K562 (cell line): ENCODE measurements at regions not wholly inside any gene's neighbourhood (a gene's known extent, or its start where the extent isn't known, plus 50 kb on each side); places are given as distances from the start of the nearest gene placed in this dataset.

Experiments
- ATAC-seq: fragments of 200-7000 bp; cut with Tn5 transposase; 3 replicates; pipeline ENCODE4 v1.9.1; 2020; ENCODE audit warnings: moderate library complexity
- BruUV-seq: library from RNA; stranded (reverse); fragments of 400-500 nt; replicated peaks from 2 replicates; lab custom pipeline; 2021; lab: Mats Ljungman, UMichigan
- CTCF ChIA-PET: fragments of 300-600 bp; formaldehyde crosslinking; extraction: SDS; loops from one replicate; lab custom pipeline; 2021; ENCODE audit warnings: low intra/inter-chr PET ratio; lab: Yijun Ruan, JAX
- POLR2A ChIA-PET: fragments of 300-600, 350-650 bp; sonication (Branson Sonifier 250); formaldehyde crosslinking; extraction: SDS; loops from one replicate; lab custom pipeline; 2021; ENCODE audit warnings: antibody characterized with exemption, inconsistent platforms; lab: Yijun Ruan, JAX
- DNase-seq, 4 experiments: peaks; one replicate each; pipeline versions ENCODE4 v3.0.0 to v3.0.0-alpha.2; 2011 to 2018; ENCODE audit warnings: low spot score in 3 of 4, mixed read lengths in 3 of 4; ENCODE audit errors: extremely low read depth in 1 of 4
- FAIRE-seq: peaks from 2 replicates; lab custom pipeline; 2011; peaks lifted over from hg19 to GRCh38; lab: Jason Lieb, UNC
- H2AFZ ChIP-seq: 2 replicates; pipeline ENCODE4 v1.6.0; 2011; ENCODE audit warnings: low read depth, low read length, control low read depth, inconsistent platforms
- H3K27ac ChIP-seq: fragments of 200-600 bp; 3 replicates; pipeline ENCODE4 v1.8.0; 2011; ENCODE audit warnings: low read depth, mild to moderate bottlenecking, control low read depth, inconsistent platforms, low read length, moderate library complexity, mixed read lengths; ENCODE audit errors: extremely low read depth
- H3K27me3 ChIP-seq, 2 experiments: fragments of 300-600 bp in 1 of 2; 2 replicates in 1 of 2; 3 replicates in 1 of 2; pipeline versions ENCODE4 v1.6.0 to v1.8.0; 2011; ENCODE audit warnings: inconsistent platforms in 2 of 2, low read length in 2 of 2, mild to moderate bottlenecking in 1 of 2, mixed read lengths in 1 of 2, moderate library complexity in 1 of 2; ENCODE audit not compliant: control insufficient read depth in 2 of 2, insufficient read depth in 2 of 2
- H3K36me3 ChIP-seq: fragments of 300-600 bp; 3 replicates; pipeline ENCODE4 v1.8.0; 2011; ENCODE audit warnings: mild to moderate bottlenecking, low read length, inconsistent platforms; ENCODE audit not compliant: control insufficient read depth, insufficient read depth
- H3K4me1 ChIP-seq, 2 experiments: fragments of 200-600 bp in 1 of 2; replicated peaks in 1 of 2; 2 replicates in 1 of 2; 3 replicates in 1 of 2; pipeline versions ENCODE4 v1.5.1 to v1.8.0; 2011; ENCODE audit warnings: inconsistent platforms in 2 of 2, low read length in 2 of 2, mild to moderate bottlenecking in 1 of 2, mixed read lengths in 1 of 2, moderate library complexity in 1 of 2; ENCODE audit not compliant: control insufficient read depth in 2 of 2, insufficient read depth in 2 of 2
- H3K4me2 ChIP-seq: 2 replicates; pipeline ENCODE4 v1.6.1; 2011; ENCODE audit warnings: low read length, control low read depth, inconsistent platforms, mixed read lengths; ENCODE audit not compliant: insufficient read depth
- H3K4me3 ChIP-seq: fragments of 200-600 bp; sonication (generic), shearing (Covaris generic); 2 replicates; pipeline ENCODE4 v1.5.1; 2016; ENCODE audit warnings: control low read depth, inconsistent platforms
- H3K79me2 ChIP-seq: fragments of 200-600 bp; 3 replicates; pipeline ENCODE4 v1.8.0; 2011; ENCODE audit warnings: low read length, inconsistent platforms; ENCODE audit not compliant: control insufficient read depth, insufficient read depth
- H3K9ac ChIP-seq, 2 experiments: 2 replicates each; pipeline versions ENCODE4 v1.6.0 to v1.6.1; 2011; ENCODE audit warnings: low read depth in 2 of 2, low read length in 2 of 2, control low read depth in 1 of 2, inconsistent platforms in 1 of 2, mild to moderate bottlenecking in 1 of 2, mixed read lengths in 1 of 2; ENCODE audit not compliant: insufficient read depth in 1 of 2
- H3K9me1 ChIP-seq: one replicate; pipeline ENCODE4 v1.6.0; 2011; ENCODE audit warnings: inconsistent platforms, mild to moderate bottlenecking, low read length, moderate library complexity; ENCODE audit not compliant: control insufficient read depth, insufficient read depth
- H3K9me3 ChIP-seq: replicated peaks from 2 replicates; pipeline ENCODE4 v1.5.1; 2011; ENCODE audit warnings: low read depth, low read length, inconsistent platforms; ENCODE audit not compliant: control insufficient read depth, insufficient read depth
- H4K20me1 ChIP-seq: replicated peaks from 2 replicates; pipeline ENCODE4 v1.6.1; 2011; ENCODE audit warnings: low read length, inconsistent platforms, mixed read lengths; ENCODE audit not compliant: control insufficient read depth, insufficient read depth
- CBX5 ChIP-seq: IDR thresholded peaks from 2 replicates; pipeline ENCODE4 v1.6.1; 2014; ENCODE audit warnings: low read depth, borderline replicate concordance
- CREM ChIP-seq: IDR thresholded peaks from 2 replicates; pipeline ENCODE4 v1.6.1; 2014; ENCODE audit warnings: antibody characterized with exemption, low read depth
- GTF2E2 ChIP-seq: fragments of 200-800 bp; sonication (Bioruptor generic); IDR thresholded peaks from 2 replicates; pipeline ENCODE4 v1.6.1; 2016; ENCODE audit warnings: missing genetic modification characterization, missing compliant biosample characterization
- HDAC2 ChIP-seq: fragments of 450-650 bp; IDR thresholded peaks from 2 replicates; pipeline ENCODE4 v1.6.1; 2016; ENCODE audit warnings: mild to moderate bottlenecking
- MLX ChIP-seq, 2 experiments: fragments of 450-650 bp in 1 of 2; sonication (generic) in 1 of 2; formaldehyde crosslinking; conservative IDR thresholded peaks; 2 replicates each; pipeline versions ENCODE4 v1.4.0 to v1.8.1; 2020 to 2022; ENCODE audit warnings: mild to moderate bottlenecking in 1 of 2, missing genetic modification reagents in 1 of 2
- NCOA4 ChIP-seq: fragments of 450-650 bp; IDR thresholded peaks from 2 replicates; pipeline ENCODE4 v1.6.1; 2018; ENCODE audit warnings: mild to moderate bottlenecking; ENCODE audit not compliant: partially characterized antibody
- SMAD1 ChIP-seq: fragments of 150-350 bp; IDR thresholded peaks from 2 replicates; pipeline ENCODE4 v1.6.1; 2014; ENCODE audit warnings: low read length, low read depth; ENCODE audit not compliant: partially characterized antibody
- SMARCA5 ChIP-seq: fragments of 450-650 bp; IDR thresholded peaks from 2 replicates; pipeline ENCODE4 v1.6.1; 2016
- SREBF1 ChIP-seq: fragments of 150-350 bp; IDR thresholded peaks from 2 replicates; pipeline ENCODE4 v1.6.1; 2014; ENCODE audit warnings: antibody characterized with exemption, low read depth, low read length, borderline replicate concordance
- TGIF2 ChIP-seq: sonication (generic); formaldehyde crosslinking; IDR thresholded peaks from 2 replicates; pipeline ENCODE4 v1.8.1; 2022; ENCODE audit warnings: mild to moderate bottlenecking, missing genetic modification reagents, moderate library complexity
- WGBS: fragments of 100-300 bp; shearing (Covaris generic); methylation state at CpG from one replicate; pipeline ENCODE4 v1.1.6; 2016; ENCODE audit warnings: low coverage, mixed read lengths; ENCODE audit not compliant: insufficient coverage; ENCODE audit errors: missing lambda C conversion rate; 5-methylcytosine and 5-hydroxymethylcytosine counted together
- in situ Hi-C: fragments of 300-500 bp; cut with MboI; formaldehyde crosslinking; loops from 4 replicates; pipeline ENCODE4 v1.15.0; 2018; ENCODE audit warnings: inconsistent platforms, mixed read lengths
- intact Hi-C: fragments of 100-400 bp; cut with micrococcal nuclease; formaldehyde crosslinking; loops from 2 replicates; pipeline ENCODE4 v1.14.2; 2022

GRCh38 chr18:25737710-25738311 lies 352.6 kb downstream of the SS18 start:
- Histone ChIP-seq H3K9me3 (no peaks in the 10 kb centered on the region), H3K9me1 (no peaks in the 10 kb centered on the region), H3K9ac (no peak overlapping the region), H3K4me3 (no peak overlapping the region), H3K79me2 (no peaks in the 10 kb centered on the region), H3K4me1 (no peaks in the 10 kb centered on the region), H2AFZ (no peak overlapping the region), H3K36me3 (no peaks in the 10 kb centered on the region), H3K27ac (no peak overlapping the region), H3K4me2 (no peak overlapping the region), H3K27me3 (no peaks in the 10 kb centered on the region), H4K20me1 (no peaks in the 10 kb centered on the region)
- intact Hi-C loops (no loop called here), in situ Hi-C loops (no loop called here)
- TF ChIP-seq SMARCA5 (no peak), SREBF1 (no peak), GTF2E2 (no peak), SMAD1 (no peak), NCOA4 (no peak), CBX5 (no peak), MLX (CRISPR knock-in tag; conservative IDR thresholded peaks at IDR 0.05) (no peak), CREM (no peak), HDAC2 (no peak), TGIF2 (CRISPR knock-in tag) (no peak)
- ATAC-seq, result no peak
- no peak for FAIRE-seq
- under 1% methylated on average over 7 of the region's 7 CpGs for WGBS
- POLR2A ChIA-PET, result no interaction called here
- CTCF ChIA-PET, result no interaction called here
- no TSS peak for BruUV-seq
- DNase-seq, result no peak
